ENCODE measurements at regions not wholly inside any gene's neighbourhood (a gene's known extent, or its start where the extent isn't known, plus 50 kb on each side); places are given as distances from the start of the nearest gene placed in this dataset.

GRCh38 chr9:776086-776485 lies 65.4 kb upstream of the DMRT1 start:
- no peak overlapping the region for H3K27ac ChIP-seq
- TF ChIP-seq CTCF (conservative IDR thresholded peaks at IDR 0.05) = no peak
- TF ChIP-seq ZFX (IDR thresholded peaks at IDR 0.05) = no peak

DNA sequence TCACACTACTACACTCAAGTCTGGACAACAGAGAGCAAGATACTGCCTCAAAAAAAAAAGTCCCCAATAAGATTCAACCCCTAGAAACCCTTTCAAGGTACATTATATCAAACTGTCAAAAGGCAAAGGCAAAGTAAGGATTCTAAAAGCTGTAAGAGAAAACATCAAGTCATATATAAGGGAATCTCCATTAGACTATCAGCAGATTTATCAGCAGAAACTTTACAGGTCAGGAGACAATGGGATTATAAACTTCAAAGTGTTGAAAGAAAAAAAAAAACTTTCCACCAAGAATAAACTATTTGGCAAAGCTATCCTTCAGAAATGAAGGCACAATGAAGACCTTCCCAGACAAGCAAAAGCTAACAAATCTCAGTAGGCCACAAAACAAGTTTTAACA lies 63.5 kb upstream of the DMRT1 start:
- no peak overlapping the region for H3K27ac ChIP-seq
- TF ChIP-seq ZFX (IDR thresholded peaks at IDR 0.05) (no peak), CTCF (conservative IDR thresholded peaks at IDR 0.05) (no peak)

GRCh38 chr9:784202-784601 lies 57.3 kb upstream of the DMRT1 start:
- no peak overlapping the region for H3K27ac ChIP-seq
- no peak for TF ChIP-seq ZFX (IDR thresholded peaks at IDR 0.05)
- TF ChIP-seq CTCF (conservative IDR thresholded peaks at IDR 0.05) = no peak

DNA sequence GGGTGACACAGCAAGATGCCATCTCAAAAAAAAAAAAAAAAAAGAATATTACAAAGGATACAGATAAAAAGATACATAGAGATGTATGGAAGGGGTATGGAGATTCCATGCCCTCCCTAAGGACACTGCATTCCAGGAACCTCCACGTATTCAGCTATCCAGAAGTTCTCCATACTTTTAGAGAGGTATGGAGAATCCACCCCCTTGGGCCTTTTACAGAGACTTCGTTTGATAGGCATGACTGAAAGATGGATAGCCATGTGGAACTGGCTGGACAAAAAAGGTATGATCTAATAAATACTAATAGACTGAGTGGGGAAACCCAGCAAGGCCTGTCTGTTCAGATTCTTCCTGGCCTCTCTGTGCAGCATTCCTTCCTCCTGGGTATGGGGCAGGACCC lies 56.6 kb upstream of the DMRT1 start:
- no peak overlapping the region for H3K27ac ChIP-seq
- TF ChIP-seq CTCF (conservative IDR thresholded peaks at IDR 0.05) = no peak
- no peak for TF ChIP-seq ZFX (IDR thresholded peaks at IDR 0.05)

GRCh38 chr9:785997-786396 lies 55.5 kb upstream of the DMRT1 start:
- TF ChIP-seq ZFX (IDR thresholded peaks at IDR 0.05) (no peak), CTCF (conservative IDR thresholded peaks at IDR 0.05) (no peak)
- no peak overlapping the region for H3K27ac ChIP-seq

GRCh38 chr9:786405-786804 lies 55.1 kb upstream of the DMRT1 start:
- H3K27ac ChIP-seq = no peak overlapping the region
- TF ChIP-seq ZFX (IDR thresholded peaks at IDR 0.05) (no peak), CTCF (conservative IDR thresholded peaks at IDR 0.05) (no peak)

- H3K27ac ChIP-seq = no peak overlapping the region
- TF ChIP-seq ZFX (IDR thresholded peaks at IDR 0.05) (no peak), CTCF (conservative IDR thresholded peaks at IDR 0.05) (no peak)
Measured at GRCh38 chr9:788777-789176, 52.7 kb upstream of the DMRT1 start.

All from C4-2B (cell line).